Subcutaneous abdominal adipose tissue (tissue), 5 donors: ENCODE measurements at regions not wholly inside any gene's neighbourhood (a gene's known extent, or its start where the extent isn't known, plus 50 kb on each side); places are given as distances from the start of the nearest gene placed in this dataset.
"Not testable (repeated sequence)": the region's sequence is repeated elsewhere in the genome, so short reads cannot be mapped to it uniquely, and the experiment has no call there.

ENCODE experiments used
- H3K27ac ChIP-seq: one replicate; pipeline ENCODE4 v1.7.0; 2013; ENCODE audit warnings: low read depth, mild to moderate bottlenecking, inconsistent platforms, low read length, moderate library complexity
- H3K27me3 ChIP-seq, 5 donors: one replicate each; pipeline ENCODE4 v1.7.0; 2013; ENCODE audit warnings: low read length in 5 of 5, inconsistent platforms in 1 of 5; ENCODE audit not compliant: control insufficient read depth in 5 of 5, insufficient read depth in 4 of 5
- H3K36me3 ChIP-seq, 5 donors: one replicate each; pipeline ENCODE4 v1.7.0; 2013; ENCODE audit warnings: low read length in 5 of 5; ENCODE audit not compliant: control insufficient read depth in 5 of 5, insufficient read depth in 5 of 5
- H3K4me1 ChIP-seq, 5 donors: one replicate each; pipeline ENCODE4 v1.7.0; 2013; ENCODE audit warnings: low read length in 5 of 5, mild to moderate bottlenecking in 3 of 5, moderate library complexity in 1 of 5; ENCODE audit not compliant: control insufficient read depth in 5 of 5, insufficient read depth in 5 of 5
- H3K4me3 ChIP-seq, 5 donors: one replicate each; pipeline ENCODE4 v1.7.0; 2013; ENCODE audit warnings: low read length in 5 of 5, low read depth in 1 of 5
- H3K9ac ChIP-seq, 5 donors: one replicate each; pipeline ENCODE4 v1.7.0; 2013; ENCODE audit warnings: low read length in 5 of 5, mild to moderate bottlenecking in 4 of 5, moderate library complexity in 3 of 5
- H3K9me3 ChIP-seq, 5 donors: one replicate each; pipeline ENCODE4 v1.7.0; 2013; ENCODE audit warnings: low read length in 5 of 5; ENCODE audit not compliant: control insufficient read depth in 5 of 5
- donor health status: healthy.
- donor health status: healthy.
- donor health status: healthy.
- donor health status: healthy.
- donor health status: healthy.

DNA sequence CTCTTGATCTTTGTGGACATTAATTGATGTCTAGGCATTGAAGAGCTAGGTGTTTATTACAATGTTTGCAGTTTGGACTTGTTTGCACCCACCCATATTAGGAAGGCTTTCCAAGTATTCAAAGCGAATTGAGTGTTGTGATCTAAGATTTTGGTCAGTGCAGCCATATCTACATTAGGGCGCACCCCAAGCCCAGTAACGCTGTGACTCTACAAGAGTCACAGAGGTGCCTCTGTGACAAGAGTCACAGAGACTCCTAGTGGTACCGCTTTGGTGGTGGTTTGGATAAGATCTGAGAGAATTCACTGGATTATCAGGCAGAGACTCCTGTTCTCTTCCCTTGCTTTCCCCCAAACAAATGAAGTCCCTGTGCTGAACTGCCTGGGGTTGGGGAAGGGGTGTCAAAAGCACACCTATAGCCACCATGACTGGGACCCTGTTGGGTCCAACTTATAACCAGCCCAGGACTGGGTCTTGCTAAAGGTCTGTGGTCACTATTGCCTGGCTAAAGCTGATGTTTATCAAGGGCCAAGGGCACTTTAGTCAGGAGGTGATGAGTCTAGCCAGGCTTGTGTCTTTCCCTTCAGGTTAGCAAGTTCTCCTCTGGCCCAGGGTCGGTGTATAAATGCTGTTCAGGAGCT, 114.1 kb upstream of the RIOK2 start:
- Histone ChIP-seq H3K9ac (no peak overlapping the region), H3K27ac (no peak overlapping the region), H3K27me3 (no peaks in the 10 kb centered on the region), H3K36me3 (no peaks in the 10 kb centered on the region), H3K4me3 (no peak overlapping the region), H3K9me3 (no peaks in the 10 kb centered on the region), H3K4me1 (peaks cover 0 to 3% (median 0%) of the 10 kb centered on the region in 5 donors)

DNA sequence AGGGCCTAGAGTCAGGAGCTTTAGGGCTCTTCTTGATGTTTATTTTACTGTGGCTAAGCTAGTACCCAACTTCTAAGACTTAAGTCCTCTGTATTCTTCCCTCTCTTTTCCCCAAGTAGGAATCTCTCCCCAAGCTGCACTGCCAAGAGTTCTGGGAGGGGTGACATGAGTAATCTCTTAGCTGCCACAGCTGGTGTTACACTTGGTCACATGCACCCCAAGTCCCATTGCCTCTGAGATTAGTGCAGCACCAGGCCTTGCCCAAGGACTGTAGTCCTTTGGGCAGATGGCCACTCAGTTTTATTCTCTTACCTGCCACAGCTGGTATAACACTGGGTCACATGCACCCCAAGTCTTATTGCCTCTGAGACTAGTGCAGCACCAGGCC, 114.7 kb upstream of the RIOK2 start:
- Histone ChIP-seq H3K27ac (no peak overlapping the region), H3K4me3 (no peak overlapping the region), H3K9ac (no peak overlapping the region), H3K9me3 (no peaks in the 10 kb centered on the region), H3K27me3 (no peaks in the 10 kb centered on the region), H3K4me1 (peaks cover 0 to 3% (median 0%) of the 10 kb centered on the region in 5 donors), H3K36me3 (no peaks in the 10 kb centered on the region)

GRCh38 chr5:97301181-97301580, 118.1 kb upstream of the RIOK2 start:
- not testable (repeated sequence) for H3K36me3 ChIP-seq, H3K27me3 ChIP-seq, H3K9me3 ChIP-seq, H3K4me1 ChIP-seq, H3K4me3 ChIP-seq, H3K9ac ChIP-seq, H3K27ac ChIP-seq

DNA sequence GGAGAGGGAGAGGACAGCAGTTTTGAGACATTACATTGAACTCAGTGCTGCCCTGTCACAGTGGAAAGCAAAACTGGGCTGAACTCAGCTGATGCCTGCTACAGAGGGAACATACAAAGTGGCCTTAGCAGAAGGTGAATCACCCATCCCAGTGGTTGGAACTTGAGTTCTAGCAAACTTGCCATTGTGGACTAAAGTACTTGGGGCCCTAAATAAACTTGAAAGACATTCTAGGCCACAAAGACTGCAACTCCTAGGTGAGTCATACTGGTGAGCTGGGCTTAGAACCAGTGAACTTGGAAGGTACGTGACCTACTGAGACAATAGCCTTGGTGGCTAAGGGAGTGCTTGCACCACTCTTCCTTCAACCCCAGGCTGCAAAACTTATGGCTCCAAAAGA, 155.7 kb upstream of the RIOK2 start:
- Histone ChIP-seq H3K27ac (no peak overlapping the region), H3K27me3 (no peaks in the 10 kb centered on the region), H3K36me3 (no peaks in the 10 kb centered on the region), H3K4me3 (no peak overlapping the region), H3K9me3 (peaks cover 0 to 14% (median 8%) of the 10 kb centered on the region in 5 donors), H3K9ac (no peak overlapping the region), H3K4me1 (no peaks in the 10 kb centered on the region)

- Histone ChIP-seq H3K4me3 (no peak overlapping the region), H3K27ac (no peak overlapping the region), H3K4me1 (no peaks in the 10 kb centered on the region), H3K9me3 (peaks cover 0 to 18% (median 13%) of the 10 kb centered on the region in 5 donors), H3K36me3 (no peaks in the 10 kb centered on the region), H3K27me3 (no peaks in the 10 kb centered on the region), H3K9ac (no peak overlapping the region)
Observed at GRCh38 chr5:97355775-97356174, 172.7 kb upstream of the RIOK2 start.

GRCh38 chr5:97363577-97363976, 180.5 kb upstream of the RIOK2 start:
- peaks cover 0 to 2% (median 0%) of the 10 kb centered on the region in 5 donors for H3K9me3 ChIP-seq
- H3K4me3 ChIP-seq = no peak overlapping the region
- H3K9ac ChIP-seq = no peak overlapping the region
- no peaks in the 10 kb centered on the region for H3K4me1 ChIP-seq
- H3K27ac ChIP-seq = no peak overlapping the region
- no peaks in the 10 kb centered on the region for H3K27me3 ChIP-seq
- H3K36me3 ChIP-seq = no peaks in the 10 kb centered on the region

- Histone ChIP-seq H3K4me3 (no peak overlapping the region), H3K9me3 (peaks cover 0 to 9% (median 0%) of the 10 kb centered on the region in 5 donors), H3K36me3 (no peaks in the 10 kb centered on the region), H3K9ac (no peak overlapping the region), H3K4me1 (no peaks in the 10 kb centered on the region), H3K27ac (no peak overlapping the region), H3K27me3 (no peaks in the 10 kb centered on the region)
Observed at GRCh38 chr5:97364731-97365130, 181.7 kb upstream of the RIOK2 start.

- Histone ChIP-seq H3K27me3 (no peaks in the 10 kb centered on the region), H3K9me3 (peaks cover 0 to 9% (median 0%) of the 10 kb centered on the region in 5 donors), H3K36me3 (no peaks in the 10 kb centered on the region), H3K4me3 (no peak overlapping the region), H3K4me1 (no peaks in the 10 kb centered on the region), H3K27ac (no peak overlapping the region), H3K9ac (no peak overlapping the region)
Observed at GRCh38 chr5:97365163-97365845, 182.3 kb upstream of the RIOK2 start.

GRCh38 chr5:97365918-97366317, 182.9 kb upstream of the RIOK2 start:
- no peaks in the 10 kb centered on the region for H3K36me3 ChIP-seq
- H3K9ac ChIP-seq = no peak overlapping the region
- H3K27ac ChIP-seq = no peak overlapping the region
- H3K4me3 ChIP-seq = no peak overlapping the region
- H3K9me3 ChIP-seq = peaks cover 0 to 9% (median 0%) of the 10 kb centered on the region in 5 donors
- no peaks in the 10 kb centered on the region for H3K4me1 ChIP-seq
- no peaks in the 10 kb centered on the region for H3K27me3 ChIP-seq

- Histone ChIP-seq H3K27ac (no peak overlapping the region), H3K4me1 (no peaks in the 10 kb centered on the region), H3K27me3 (no peaks in the 10 kb centered on the region), H3K9ac (no peak overlapping the region), H3K9me3 (peaks cover 0 to 5% (median 3%) of the 10 kb centered on the region in 5 donors), H3K4me3 (no peak overlapping the region), H3K36me3 (no peaks in the 10 kb centered on the region)
Observed at GRCh38 chr5:97375959-97376358, 192.9 kb upstream of the RIOK2 start.
